SK-N-SH treated with all-trans-retinoic acid at 6 μM for 48 hours (cell line): ENCODE measurements at regions not wholly inside any gene's neighbourhood (a gene's known extent, or its start where the extent isn't known, plus 50 kb on each side); places are given as distances from the start of the nearest gene placed in this dataset.
"Not testable (repeated sequence)": the region's sequence is repeated elsewhere in the genome, so short reads cannot be mapped to it uniquely, and the experiment has no call there.

Experiments
- ATAC-seq: fragments of 200-7000 bp; cut with Tn5 transposase; 3 replicates; pipeline ENCODE4 v1.9.1; 2020; ENCODE audit warnings: mild to moderate bottlenecking, moderate library complexity
- ISL1 ChIP-seq: fragments of 250-450 bp; sonication (Bioruptor Pico); IDR thresholded peaks from 2 replicates; pipeline ENCODE4 v2.1.2; 2022; ENCODE audit warnings: mild to moderate bottlenecking, moderate library complexity
- ZC3H10 ChIP-seq: fragments of 250-450 bp; sonication (Bioruptor Pico); IDR thresholded peaks from 2 replicates; pipeline ENCODE4 v1.5.1; 2021; ENCODE audit warnings: mild to moderate bottlenecking, moderate library complexity
- TF ChIP-seq, protein P1 (sequence below): fragments of 250-450 bp; sonication (Bioruptor Pico); IDR thresholded peaks from 2 replicates; pipeline ENCODE4 v1.8.0; 2020; ENCODE audit warnings: mild to moderate bottlenecking, moderate library complexity, borderline replicate concordance
- TF ChIP-seq, protein P2 (sequence below): fragments of 250-450 bp; sonication (Bioruptor Pico); IDR thresholded peaks from 2 replicates; pipeline ENCODE4 v1.5.1; 2020; ENCODE audit warnings: low read depth, mild to moderate bottlenecking, moderate library complexity
- TF ChIP-seq, protein P3 (sequence below): fragments of 250-450 bp; sonication (Bioruptor Pico); IDR thresholded peaks from 2 replicates; pipeline ENCODE4 v1.5.1; 2021; ENCODE audit warnings: mild to moderate bottlenecking, moderate library complexity

GRCh38 chr9:41075671-41076070 is 52.8 kb downstream of the FOXD4L6 start:
- not testable (repeated sequence) for ATAC-seq

- ATAC-seq = peak; percentile 72
Measured at GRCh38 chr9:41074356-41074942, 54.0 kb downstream of the FOXD4L6 start.

DNA sequence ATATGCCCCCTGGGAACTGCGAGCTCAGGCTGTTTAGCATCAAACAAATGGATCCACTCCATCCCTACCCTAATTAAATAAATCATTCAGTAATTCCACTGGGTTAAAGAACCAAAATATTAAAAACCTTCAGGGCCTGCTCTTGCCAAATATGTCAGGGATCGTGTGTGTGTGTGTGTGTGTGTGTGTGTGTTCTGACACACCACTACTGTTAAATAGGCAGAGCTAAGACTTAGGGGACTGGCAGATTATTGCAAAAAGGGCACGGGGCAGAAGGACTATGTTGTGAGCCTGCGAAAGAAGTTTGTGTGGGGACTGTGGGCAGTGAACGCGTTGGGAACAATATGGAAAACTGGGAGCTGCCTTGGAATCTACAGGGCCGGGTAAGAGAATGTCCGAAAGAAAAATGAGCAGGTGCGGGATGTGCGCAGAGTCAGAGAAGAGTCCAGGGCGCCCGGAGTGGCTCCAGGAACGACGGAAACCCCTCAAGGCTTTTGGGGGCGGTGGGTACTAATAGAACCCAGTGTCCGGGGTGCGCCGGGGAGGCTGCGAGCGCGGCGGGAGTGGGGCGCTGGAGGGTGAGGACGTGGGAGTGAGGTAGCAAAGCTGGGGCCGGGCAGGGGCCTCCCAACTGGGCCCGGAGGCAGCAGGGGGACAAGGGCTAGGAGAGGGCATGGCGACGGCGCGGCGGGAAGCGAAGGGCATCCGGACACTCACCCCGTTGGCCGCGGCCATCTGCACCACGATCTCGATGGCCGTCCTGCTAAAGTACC is 54.8 kb downstream of the FOXD4L6 start:
- ATAC-seq = peak; percentile 22

- ATAC-seq = peak; percentile 80
Measured at GRCh38 chr9:41064125-41064795, 64.2 kb downstream of the FOXD4L6 start.

GRCh38 chr9:41063243-41063642 is 65.2 kb downstream of the FOXD4L6 start:
- ATAC-seq = peak; percentile 49

GRCh38 chr9:41059603-41060002 is 68.9 kb downstream of the FOXD4L6 start:
- not testable (repeated sequence) for ATAC-seq

- ATAC-seq = peak; percentile 64
Measured at GRCh38 chr9:41053666-41054363, 74.7 kb downstream of the FOXD4L6 start.

GRCh38 chr9:41048672-41049071 is 79.8 kb downstream of the FOXD4L6 start:
- 0 out of 3 replicates have a peak, but pooled peaks have one; percentile 35 for ATAC-seq

DNA sequence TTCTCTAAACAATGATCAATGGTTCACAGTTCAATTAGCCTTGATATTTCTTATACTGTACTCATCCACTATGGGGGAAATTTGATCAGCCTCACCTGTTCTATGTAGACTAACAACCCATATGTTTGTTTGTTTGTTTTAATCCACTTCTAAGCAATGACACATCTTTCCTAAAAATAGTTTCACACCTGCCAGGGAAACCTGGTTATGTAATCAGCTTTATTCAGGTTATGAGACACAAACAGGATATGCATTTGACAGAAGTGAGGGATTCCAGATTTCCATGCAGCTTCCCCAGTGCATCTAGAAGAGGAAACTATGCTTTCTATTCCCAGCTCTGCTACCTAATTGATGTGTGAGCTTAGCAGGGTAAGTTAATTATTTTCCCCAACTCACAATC is 80.7 kb downstream of the FOXD4L6 start:
- ATAC-seq = not testable (repeated sequence)

GRCh38 chr9:41044930-41045329 is 83.6 kb downstream of the FOXD4L6 start:
- not testable (repeated sequence) for ATAC-seq

- not testable (repeated sequence) for ATAC-seq
Measured at GRCh38 chr9:41043433-41043832, 85.0 kb downstream of the FOXD4L6 start.

GRCh38 chr9:41042111-41042510 is 86.4 kb downstream of the FOXD4L6 start:
- not testable (repeated sequence) for ATAC-seq

GRCh38 chr9:41040705-41041342 is 87.7 kb downstream of the FOXD4L6 start:
- not testable (repeated sequence) for ATAC-seq

DNA sequence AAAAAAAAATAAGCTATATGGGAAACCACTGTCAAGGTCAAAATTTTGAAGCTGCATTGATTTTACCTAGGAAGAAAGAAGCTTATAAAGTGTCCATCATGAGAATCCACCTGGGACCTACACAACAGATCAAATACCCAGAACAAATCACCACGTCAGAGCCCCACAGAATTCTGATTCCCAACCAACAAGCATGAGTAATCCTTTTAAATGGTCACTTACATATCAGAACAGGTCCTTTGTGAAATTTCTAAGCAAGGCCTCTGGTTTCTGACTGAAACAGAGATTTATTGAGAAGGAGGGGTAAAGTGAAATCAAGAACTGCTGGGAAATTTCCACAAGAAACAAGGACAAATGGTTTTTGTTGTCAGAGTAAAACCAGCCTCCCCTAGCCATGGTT is 93.2 kb downstream of the FOXD4L6 start:
- ATAC-seq = peak; percentile 47
- TF ChIP-seq ISL1 (CRISPR knock-in tag) = peak; percentile 10; the same call in 1 of the 2 replicates

DNA sequence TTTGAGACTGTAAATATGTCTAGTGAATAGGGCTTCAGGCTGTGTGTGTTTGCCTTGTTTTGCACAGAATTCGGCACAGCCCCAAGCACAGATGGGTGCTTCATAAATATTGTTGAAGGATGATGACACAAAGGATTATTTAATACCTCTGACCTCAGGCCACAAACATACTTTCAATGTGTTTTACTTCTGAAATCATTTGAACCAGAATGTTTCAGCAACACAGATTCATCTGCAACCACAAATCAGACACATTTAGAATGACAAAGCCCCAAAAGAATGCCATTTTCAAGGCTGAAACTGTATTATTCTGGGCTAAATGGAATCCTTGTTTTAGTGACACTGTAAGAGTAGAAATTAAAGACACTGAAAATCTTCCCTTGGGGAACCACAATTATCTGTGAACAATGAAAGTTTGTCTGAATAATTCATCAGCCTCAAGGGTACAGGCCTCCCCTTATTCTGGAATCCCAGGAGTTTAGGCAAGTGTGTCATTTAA is 93.7 kb downstream of the FOXD4L6 start:
- peak; percentile 85 for ATAC-seq
- TF ChIP-seq, protein P1, sequence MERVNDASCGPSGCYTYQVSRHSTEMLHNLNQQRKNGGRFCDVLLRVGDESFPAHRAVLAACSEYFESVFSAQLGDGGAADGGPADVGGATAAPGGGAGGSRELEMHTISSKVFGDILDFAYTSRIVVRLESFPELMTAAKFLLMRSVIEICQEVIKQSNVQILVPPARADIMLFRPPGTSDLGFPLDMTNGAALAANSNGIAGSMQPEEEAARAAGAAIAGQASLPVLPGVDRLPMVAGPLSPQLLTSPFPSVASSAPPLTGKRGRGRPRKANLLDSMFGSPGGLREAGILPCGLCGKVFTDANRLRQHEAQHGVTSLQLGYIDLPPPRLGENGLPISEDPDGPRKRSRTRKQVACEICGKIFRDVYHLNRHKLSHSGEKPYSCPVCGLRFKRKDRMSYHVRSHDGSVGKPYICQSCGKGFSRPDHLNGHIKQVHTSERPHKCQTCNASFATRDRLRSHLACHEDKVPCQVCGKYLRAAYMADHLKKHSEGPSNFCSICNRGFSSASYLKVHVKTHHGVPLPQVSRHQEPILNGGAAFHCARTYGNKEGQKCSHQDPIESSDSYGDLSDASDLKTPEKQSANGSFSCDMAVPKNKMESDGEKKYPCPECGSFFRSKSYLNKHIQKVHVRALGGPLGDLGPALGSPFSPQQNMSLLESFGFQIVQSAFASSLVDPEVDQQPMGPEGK (CRISPR knock-in tag) = peak; percentile 75; the same call in 1 of the 2 replicates
- peak; percentile 76 for TF ChIP-seq ZC3H10 (CRISPR knock-in tag)
- TF ChIP-seq, protein P2, sequence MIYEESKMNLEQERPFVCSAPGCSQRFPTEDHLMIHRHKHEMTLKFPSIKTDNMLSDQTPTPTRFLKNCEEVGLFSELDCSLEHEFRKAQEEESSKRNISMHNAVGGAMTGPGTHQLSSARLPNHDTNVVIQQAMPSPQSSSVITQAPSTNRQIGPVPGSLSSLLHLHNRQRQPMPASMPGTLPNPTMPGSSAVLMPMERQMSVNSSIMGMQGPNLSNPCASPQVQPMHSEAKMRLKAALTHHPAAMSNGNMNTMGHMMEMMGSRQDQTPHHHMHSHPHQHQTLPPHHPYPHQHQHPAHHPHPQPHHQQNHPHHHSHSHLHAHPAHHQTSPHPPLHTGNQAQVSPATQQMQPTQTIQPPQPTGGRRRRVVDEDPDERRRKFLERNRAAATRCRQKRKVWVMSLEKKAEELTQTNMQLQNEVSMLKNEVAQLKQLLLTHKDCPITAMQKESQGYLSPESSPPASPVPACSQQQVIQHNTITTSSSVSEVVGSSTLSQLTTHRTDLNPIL = 0 out of 2 replicates have a peak, but pooled peaks have one; percentile 58
- TF ChIP-seq ISL1 (CRISPR knock-in tag) = peak; percentile 90
- TF ChIP-seq, protein P3, sequence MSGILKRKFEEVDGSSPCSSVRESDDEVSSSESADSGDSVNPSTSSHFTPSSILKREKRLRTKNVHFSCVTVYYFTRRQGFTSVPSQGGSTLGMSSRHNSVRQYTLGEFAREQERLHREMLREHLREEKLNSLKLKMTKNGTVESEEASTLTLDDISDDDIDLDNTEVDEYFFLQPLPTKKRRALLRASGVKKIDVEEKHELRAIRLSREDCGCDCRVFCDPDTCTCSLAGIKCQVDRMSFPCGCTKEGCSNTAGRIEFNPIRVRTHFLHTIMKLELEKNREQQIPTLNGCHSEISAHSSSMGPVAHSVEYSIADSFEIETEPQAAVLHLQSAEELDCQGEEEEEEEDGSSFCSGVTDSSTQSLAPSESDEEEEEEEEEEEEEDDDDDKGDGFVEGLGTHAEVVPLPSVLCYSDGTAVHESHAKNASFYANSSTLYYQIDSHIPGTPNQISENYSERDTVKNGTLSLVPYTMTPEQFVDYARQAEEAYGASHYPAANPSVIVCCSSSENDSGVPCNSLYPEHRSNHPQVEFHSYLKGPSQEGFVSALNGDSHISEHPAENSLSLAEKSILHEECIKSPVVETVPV (CRISPR knock-in tag) = 0 out of 2 replicates have a peak, but pooled peaks have one; percentile 19
